SK-N-SH (cell line): ENCODE measurements at regions not wholly inside any gene's neighbourhood (a gene's known extent, or its start where the extent isn't known, plus 50 kb on each side); places are given as distances from the start of the nearest gene placed in this dataset.

Experiments used
- CTCF ChIA-PET: fragments of 300-600, 350-600 bp; formaldehyde crosslinking; extraction: SDS; loops from one replicate; lab custom pipeline; 2021; lab: Yijun Ruan, JAX
- POLR2A ChIA-PET: fragments of 350-600 bp; sonication (Branson Sonifier 250); formaldehyde crosslinking; extraction: SDS; loops from one replicate; lab custom pipeline; 2020; ENCODE audit warnings: antibody characterized with exemption, inconsistent platforms; lab: Yijun Ruan, JAX
- DNase-seq: peaks from one replicate; pipeline ENCODE4 v3.0.0; 2012
- H2AFZ ChIP-seq: fragments of 200-600 bp; sonication (generic); 2 replicates; pipeline ENCODE4 v1.8.1; 2016; ENCODE audit warnings: antibody characterized with exemption, mild to moderate bottlenecking, low read depth
- H3F3A ChIP-seq: fragments of 200-600 bp; sonication (generic); replicated peaks from 2 replicates; pipeline ENCODE3; 2016; ENCODE audit warnings: antibody characterized with exemption, mild to moderate bottlenecking; ENCODE audit not compliant: insufficient read depth
- H3K27ac ChIP-seq, 2 experiments: fragments of 200-500 bp in 1 of 2; fragments of 200-600 bp in 1 of 2; sonication (Bioruptor generic) in 1 of 2; sonication (generic), shearing (Covaris generic) in 1 of 2; 2 replicates each; pipeline versions ENCODE4 v1.5.1 to v1.6.1; 2014 to 2016; ENCODE audit warnings: low read depth in 2 of 2, inconsistent platforms in 1 of 2, low read length in 1 of 2, mild to moderate bottlenecking in 1 of 2, mixed read lengths in 1 of 2
- H3K27me3 ChIP-seq: fragments of 200-600 bp; sonication (generic), shearing (Covaris generic); 2 replicates; pipeline ENCODE4 v1.6.1; 2016; ENCODE audit warnings: mixed run types; ENCODE audit not compliant: insufficient read depth
- H3K36me3 ChIP-seq, 2 experiments: fragments of 200-500 bp in 1 of 2; fragments of 200-600 bp in 1 of 2; sonication (Bioruptor generic) in 1 of 2; sonication (generic) in 1 of 2; replicated peaks in 1 of 2; 2 replicates each; pipeline versions ENCODE3 to v1.5.1; 2014 to 2016; ENCODE audit warnings: low read length in 1 of 2, mild to moderate bottlenecking in 1 of 2; ENCODE audit not compliant: insufficient read depth in 2 of 2, control insufficient read depth in 1 of 2
- H3K4me1 ChIP-seq, 2 experiments: fragments of 200-500 bp in 1 of 2; fragments of 200-600 bp in 1 of 2; sonication (Bioruptor generic) in 1 of 2; sonication (generic), shearing (Covaris generic) in 1 of 2; 2 replicates each; pipeline versions ENCODE4 v1.5.1 to v1.6.1; 2014 to 2016; ENCODE audit warnings: low read depth in 1 of 2, low read length in 1 of 2, mixed run types in 1 of 2; ENCODE audit not compliant: insufficient read depth in 2 of 2, control insufficient read depth in 1 of 2
- H3K4me2 ChIP-seq: fragments of 200-600 bp; sonication (generic), shearing (Covaris generic); 2 replicates; pipeline ENCODE4 v1.6.1; 2017; ENCODE audit warnings: mixed run types
- H3K4me3 ChIP-seq, 2 experiments: fragments of 200-500 bp in 1 of 2; fragments of 200-600 bp in 1 of 2; sonication (Bioruptor generic) in 1 of 2; sonication (generic), shearing (Covaris generic) in 1 of 2; 2 replicates each; pipeline versions ENCODE4 v1.5.1 to v1.8.1; 2014 to 2016; ENCODE audit warnings: low read depth in 2 of 2, inconsistent platforms in 1 of 2, low read length in 1 of 2, mild to moderate bottlenecking in 1 of 2, mixed read lengths in 1 of 2, moderate library complexity in 1 of 2
- H3K79me2 ChIP-seq: fragments of 200-600 bp; sonication (generic); 2 replicates; pipeline ENCODE4 v1.8.1; 2017; ENCODE audit warnings: mild to moderate bottlenecking; ENCODE audit not compliant: insufficient read depth
- H3K9ac ChIP-seq: fragments of 200-600 bp; sonication (generic); 2 replicates; pipeline ENCODE4 v1.6.1; 2017; ENCODE audit warnings: mixed run types
- H3K9me2 ChIP-seq: fragments of 200-600 bp; sonication (generic); 2 replicates; pipeline ENCODE4 v1.6.1; 2017; ENCODE audit warnings: mixed run types
- H3K9me3 ChIP-seq: fragments of 200-600 bp; sonication (generic); 2 replicates; pipeline ENCODE4 v1.6.1; 2017; ENCODE audit warnings: mixed run types, mild to moderate bottlenecking, moderate library complexity
- H4K20me1 ChIP-seq: fragments of 200-600 bp; sonication (generic); 2 replicates; pipeline ENCODE4 v1.6.1; 2017; ENCODE audit warnings: mild to moderate bottlenecking, mixed run types; ENCODE audit not compliant: insufficient read depth
- CHD2 ChIP-seq: fragments of 150-350 bp; IDR thresholded peaks from 2 replicates; pipeline ENCODE4 v1.6.1; 2018; ENCODE audit warnings: low read length; ENCODE audit not compliant: partially characterized antibody
- ELF1 ChIP-seq: IDR thresholded peaks from 2 replicates; pipeline ENCODE4 v1.4.0; 2012
- EP300 ChIP-seq, 2 experiments: IDR thresholded peaks; 2 replicates each; pipeline versions ENCODE4 v1.4.0 to v1.6.1; 2012; ENCODE audit warnings: borderline replicate concordance in 1 of 2, low read depth in 1 of 2, low read length in 1 of 2
- EZH2phosphoT487 ChIP-seq: fragments of 200-600 bp; sonication (generic); IDR thresholded peaks from 2 replicates; pipeline ENCODE4 v1.6.1; 2017; ENCODE audit warnings: low read depth, mixed run types, mild to moderate bottlenecking, antibody characterized with exemption, moderate library complexity, borderline replicate concordance
- FOSL2 ChIP-seq: IDR thresholded peaks from 2 replicates; pipeline ENCODE4 v1.4.0; 2012; ENCODE audit warnings: low read depth, mild to moderate bottlenecking, moderate library complexity, borderline replicate concordance
- FOXM1 ChIP-seq: IDR thresholded peaks from 2 replicates; pipeline ENCODE4 v1.4.0; 2012; ENCODE audit warnings: low read depth, mild to moderate bottlenecking
- GATA2 ChIP-seq: sonication (generic); formaldehyde crosslinking; IDR thresholded peaks from 2 replicates; pipeline ENCODE4 v1.5.0; 2020; ENCODE audit warnings: mild to moderate bottlenecking, missing genetic modification reagents
- JUND ChIP-seq: IDR thresholded peaks from 2 replicates; pipeline ENCODE4 v1.4.0; 2012
- RCOR1 ChIP-seq: fragments of 150-350 bp; IDR thresholded peaks from 2 replicates; pipeline ENCODE4 v1.6.1; 2017; ENCODE audit warnings: antibody characterized with exemption, low read length
- RXRA ChIP-seq: IDR thresholded peaks from 2 replicates; pipeline ENCODE4 v1.4.0; 2012; ENCODE audit warnings: low read depth, mild to moderate bottlenecking, borderline replicate concordance
- SIN3A ChIP-seq: IDR thresholded peaks from 2 replicates; pipeline ENCODE4 v1.6.1; 2012; ENCODE audit warnings: low read depth, mild to moderate bottlenecking, low read length, moderate library complexity, borderline replicate concordance
- TAF1 ChIP-seq: IDR thresholded peaks from 2 replicates; pipeline ENCODE4 v1.6.1; 2012; ENCODE audit warnings: low read depth, mild to moderate bottlenecking, low read length, moderate library complexity, borderline replicate concordance
- TCF12 ChIP-seq: IDR thresholded peaks from 2 replicates; pipeline ENCODE4 v1.4.0; 2012
- YY1 ChIP-seq: IDR thresholded peaks from 2 replicates; pipeline ENCODE4 v1.4.0; 2012; ENCODE audit warnings: low read depth, mild to moderate bottlenecking
- TF ChIP-seq, protein P1 (sequence below): IDR thresholded peaks from 2 replicates; pipeline ENCODE4 v1.4.0; 2012; ENCODE audit warnings: low read depth, borderline replicate concordance
- TF ChIP-seq, protein P2 (sequence below): IDR thresholded peaks from 2 replicates; pipeline ENCODE4 v1.6.1; 2012; ENCODE audit warnings: mild to moderate bottlenecking, low read depth, low read length, moderate library complexity
- TF ChIP-seq, protein P3 (sequence below): IDR thresholded peaks from 2 replicates; pipeline ENCODE4 v1.4.0; 2012; ENCODE audit warnings: low read depth, borderline replicate concordance
- TF ChIP-seq, protein P4 (sequence below): fragments of 150-350 bp; IDR thresholded peaks from 2 replicates; pipeline ENCODE4 v1.6.1; 2017; ENCODE audit warnings: antibody characterized with exemption, low read length, low read depth, borderline replicate concordance
- TF ChIP-seq, protein P5 (sequence below): IDR thresholded peaks from 2 replicates; pipeline ENCODE4 v1.4.0; 2012; ENCODE audit warnings: low read depth

DNA sequence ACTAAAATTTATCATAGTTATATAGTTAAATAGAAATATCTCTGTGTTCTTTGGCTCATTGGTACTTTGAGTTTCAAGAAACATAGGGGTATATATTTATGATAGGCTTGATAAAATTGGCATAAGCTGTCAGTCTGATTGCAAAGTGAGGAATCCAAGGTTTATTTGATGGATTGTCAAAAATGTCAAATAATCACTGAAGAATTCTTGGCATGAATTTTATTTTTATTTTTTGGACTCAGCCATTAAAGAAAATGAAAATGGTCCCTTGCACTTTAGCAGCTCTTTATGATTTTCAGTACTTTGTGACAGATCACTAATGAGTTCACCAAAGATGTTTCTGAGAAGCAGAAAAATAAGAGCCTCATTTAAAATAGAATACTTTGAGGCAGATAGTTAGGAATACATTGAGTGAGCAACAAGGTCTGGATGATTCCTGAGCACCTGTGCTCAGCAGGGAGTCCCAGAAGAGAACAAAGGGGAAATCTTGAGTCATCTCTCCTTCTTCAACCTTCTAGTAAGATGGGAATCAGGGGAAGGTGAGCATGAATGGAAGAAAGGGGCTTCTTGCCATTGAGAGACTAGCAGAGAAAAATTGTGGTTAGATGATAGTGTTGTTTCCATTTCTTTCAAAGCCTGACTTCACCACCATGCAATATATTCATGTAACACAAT lies 85.3 kb upstream of the VEPH1 start:
- H3K79me2 ChIP-seq = no peaks in the 10 kb centered on the region
- peak overlapping the region in 1 of 2 experiments; percentile 79; a peak in 1 of 4 replicates for H3K27ac ChIP-seq
- H3K4me2 ChIP-seq = no peak overlapping the region
- H3K4me1 ChIP-seq = peaks cover 0 to 4% of the 10 kb centered on the region in 2 experiments; a peak in 2 of 4 replicates
- H3K4me3 ChIP-seq = no peak overlapping the region
- H3K9ac ChIP-seq = no peak overlapping the region
- no peaks in the 10 kb centered on the region for H3K9me3 ChIP-seq
- no peaks in the 10 kb centered on the region for H3K27me3 ChIP-seq
- ChIA-PET POLR2A (no interaction called here), CTCF (interaction anchor here (2.1 kb wide), 1 partner anchor 15 kb away, joined by 12 read pairs; no protein-coding TSS in a partner anchor)
- H3F3A ChIP-seq = no peaks in the 10 kb centered on the region
- H3K36me3 ChIP-seq = no peaks in the 10 kb centered on the region
- no peaks in the 10 kb centered on the region for H3K9me2 ChIP-seq
- no peak overlapping the region for H2AFZ ChIP-seq
- DNase-seq = no peak
- H4K20me1 ChIP-seq = no peaks in the 10 kb centered on the region
- no peak for TF ChIP-seq FOXM1
- TF ChIP-seq TAF1 = no peak
- TF ChIP-seq RCOR1 = no peak
- TF ChIP-seq TCF12 = no peak
- TF ChIP-seq GATA2 (CRISPR knock-in tag) = no peak
- no peak for TF ChIP-seq YY1
- no peak for TF ChIP-seq CHD2
- no peak for TF ChIP-seq EP300 (IDR thresholded peaks at IDR 0.05; ENCODE audit: borderline replicate concordance in 1 of 2, low read depth in 1 of 2, low read length in 1 of 2)
- TF ChIP-seq FOSL2 = no peak
- TF ChIP-seq, protein P1, sequence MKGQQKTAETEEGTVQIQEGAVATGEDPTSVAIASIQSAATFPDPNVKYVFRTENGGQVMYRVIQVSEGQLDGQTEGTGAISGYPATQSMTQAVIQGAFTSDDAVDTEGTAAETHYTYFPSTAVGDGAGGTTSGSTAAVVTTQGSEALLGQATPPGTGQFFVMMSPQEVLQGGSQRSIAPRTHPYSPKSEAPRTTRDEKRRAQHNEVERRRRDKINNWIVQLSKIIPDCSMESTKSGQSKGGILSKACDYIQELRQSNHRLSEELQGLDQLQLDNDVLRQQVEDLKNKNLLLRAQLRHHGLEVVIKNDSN = no peak
- TF ChIP-seq, protein P2, sequence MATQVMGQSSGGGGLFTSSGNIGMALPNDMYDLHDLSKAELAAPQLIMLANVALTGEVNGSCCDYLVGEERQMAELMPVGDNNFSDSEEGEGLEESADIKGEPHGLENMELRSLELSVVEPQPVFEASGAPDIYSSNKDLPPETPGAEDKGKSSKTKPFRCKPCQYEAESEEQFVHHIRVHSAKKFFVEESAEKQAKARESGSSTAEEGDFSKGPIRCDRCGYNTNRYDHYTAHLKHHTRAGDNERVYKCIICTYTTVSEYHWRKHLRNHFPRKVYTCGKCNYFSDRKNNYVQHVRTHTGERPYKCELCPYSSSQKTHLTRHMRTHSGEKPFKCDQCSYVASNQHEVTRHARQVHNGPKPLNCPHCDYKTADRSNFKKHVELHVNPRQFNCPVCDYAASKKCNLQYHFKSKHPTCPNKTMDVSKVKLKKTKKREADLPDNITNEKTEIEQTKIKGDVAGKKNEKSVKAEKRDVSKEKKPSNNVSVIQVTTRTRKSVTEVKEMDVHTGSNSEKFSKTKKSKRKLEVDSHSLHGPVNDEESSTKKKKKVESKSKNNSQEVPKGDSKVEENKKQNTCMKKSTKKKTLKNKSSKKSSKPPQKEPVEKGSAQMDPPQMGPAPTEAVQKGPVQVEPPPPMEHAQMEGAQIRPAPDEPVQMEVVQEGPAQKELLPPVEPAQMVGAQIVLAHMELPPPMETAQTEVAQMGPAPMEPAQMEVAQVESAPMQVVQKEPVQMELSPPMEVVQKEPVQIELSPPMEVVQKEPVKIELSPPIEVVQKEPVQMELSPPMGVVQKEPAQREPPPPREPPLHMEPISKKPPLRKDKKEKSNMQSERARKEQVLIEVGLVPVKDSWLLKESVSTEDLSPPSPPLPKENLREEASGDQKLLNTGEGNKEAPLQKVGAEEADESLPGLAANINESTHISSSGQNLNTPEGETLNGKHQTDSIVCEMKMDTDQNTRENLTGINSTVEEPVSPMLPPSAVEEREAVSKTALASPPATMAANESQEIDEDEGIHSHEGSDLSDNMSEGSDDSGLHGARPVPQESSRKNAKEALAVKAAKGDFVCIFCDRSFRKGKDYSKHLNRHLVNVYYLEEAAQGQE = no peak
- no peak for TF ChIP-seq RXRA
- TF ChIP-seq, protein P3, sequence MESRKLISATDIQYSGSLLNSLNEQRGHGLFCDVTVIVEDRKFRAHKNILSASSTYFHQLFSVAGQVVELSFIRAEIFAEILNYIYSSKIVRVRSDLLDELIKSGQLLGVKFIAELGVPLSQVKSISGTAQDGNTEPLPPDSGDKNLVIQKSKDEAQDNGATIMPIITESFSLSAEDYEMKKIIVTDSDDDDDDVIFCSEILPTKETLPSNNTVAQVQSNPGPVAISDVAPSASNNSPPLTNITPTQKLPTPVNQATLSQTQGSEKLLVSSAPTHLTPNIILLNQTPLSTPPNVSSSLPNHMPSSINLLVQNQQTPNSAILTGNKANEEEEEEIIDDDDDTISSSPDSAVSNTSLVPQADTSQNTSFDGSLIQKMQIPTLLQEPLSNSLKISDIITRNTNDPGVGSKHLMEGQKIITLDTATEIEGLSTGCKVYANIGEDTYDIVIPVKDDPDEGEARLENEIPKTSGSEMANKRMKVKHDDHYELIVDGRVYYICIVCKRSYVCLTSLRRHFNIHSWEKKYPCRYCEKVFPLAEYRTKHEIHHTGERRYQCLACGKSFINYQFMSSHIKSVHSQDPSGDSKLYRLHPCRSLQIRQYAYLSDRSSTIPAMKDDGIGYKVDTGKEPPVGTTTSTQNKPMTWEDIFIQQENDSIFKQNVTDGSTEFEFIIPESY = no peak
- TF ChIP-seq, protein P4, sequence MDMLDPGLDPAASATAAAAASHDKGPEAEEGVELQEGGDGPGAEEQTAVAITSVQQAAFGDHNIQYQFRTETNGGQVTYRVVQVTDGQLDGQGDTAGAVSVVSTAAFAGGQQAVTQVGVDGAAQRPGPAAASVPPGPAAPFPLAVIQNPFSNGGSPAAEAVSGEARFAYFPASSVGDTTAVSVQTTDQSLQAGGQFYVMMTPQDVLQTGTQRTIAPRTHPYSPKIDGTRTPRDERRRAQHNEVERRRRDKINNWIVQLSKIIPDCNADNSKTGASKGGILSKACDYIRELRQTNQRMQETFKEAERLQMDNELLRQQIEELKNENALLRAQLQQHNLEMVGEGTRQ = no peak
- no peak for TF ChIP-seq JUND
- TF ChIP-seq EZH2phosphoT487 = no peak
- TF ChIP-seq, protein P5, sequence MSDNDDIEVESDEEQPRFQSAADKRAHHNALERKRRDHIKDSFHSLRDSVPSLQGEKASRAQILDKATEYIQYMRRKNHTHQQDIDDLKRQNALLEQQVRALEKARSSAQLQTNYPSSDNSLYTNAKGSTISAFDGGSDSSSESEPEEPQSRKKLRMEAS = no peak
- TF ChIP-seq SIN3A = no peak
- TF ChIP-seq ELF1 = no peak
